GM12874 (cell line): ENCODE measurements at regions not wholly inside any gene's neighbourhood (a gene's known extent, or its start where the extent isn't known, plus 50 kb on each side); places are given as distances from the start of the nearest gene placed in this dataset.

Source experiments
- TF ChIP-seq, protein P1 (sequence below): IDR thresholded peaks from 2 replicates; pipeline ENCODE4 v1.5.1; 2011; ENCODE audit warnings: low read depth, mild to moderate bottlenecking, control low read depth, low read length, moderate library complexity; ENCODE audit not compliant: insufficient read depth

DNA sequence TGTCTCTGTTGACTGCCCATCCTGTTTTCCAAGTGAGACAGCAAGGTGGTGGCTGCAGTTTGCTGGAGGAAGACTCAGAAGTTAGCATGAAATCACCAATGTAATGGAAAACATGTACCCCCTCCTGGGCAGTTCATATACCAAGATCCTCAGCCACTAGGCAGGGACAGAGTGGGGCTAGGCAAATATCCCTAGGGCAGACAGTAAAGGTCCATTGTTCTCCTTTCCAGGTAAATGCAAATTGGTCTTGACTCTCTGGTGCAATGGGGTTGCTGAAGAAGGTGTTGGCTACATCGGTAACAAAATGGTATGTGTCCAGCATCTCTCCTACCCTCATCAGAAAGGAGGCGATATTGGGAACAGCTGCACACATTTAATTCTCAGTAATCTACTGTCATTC is 233.6 kb upstream of the SOX4 start:
- TF ChIP-seq, protein P1, sequence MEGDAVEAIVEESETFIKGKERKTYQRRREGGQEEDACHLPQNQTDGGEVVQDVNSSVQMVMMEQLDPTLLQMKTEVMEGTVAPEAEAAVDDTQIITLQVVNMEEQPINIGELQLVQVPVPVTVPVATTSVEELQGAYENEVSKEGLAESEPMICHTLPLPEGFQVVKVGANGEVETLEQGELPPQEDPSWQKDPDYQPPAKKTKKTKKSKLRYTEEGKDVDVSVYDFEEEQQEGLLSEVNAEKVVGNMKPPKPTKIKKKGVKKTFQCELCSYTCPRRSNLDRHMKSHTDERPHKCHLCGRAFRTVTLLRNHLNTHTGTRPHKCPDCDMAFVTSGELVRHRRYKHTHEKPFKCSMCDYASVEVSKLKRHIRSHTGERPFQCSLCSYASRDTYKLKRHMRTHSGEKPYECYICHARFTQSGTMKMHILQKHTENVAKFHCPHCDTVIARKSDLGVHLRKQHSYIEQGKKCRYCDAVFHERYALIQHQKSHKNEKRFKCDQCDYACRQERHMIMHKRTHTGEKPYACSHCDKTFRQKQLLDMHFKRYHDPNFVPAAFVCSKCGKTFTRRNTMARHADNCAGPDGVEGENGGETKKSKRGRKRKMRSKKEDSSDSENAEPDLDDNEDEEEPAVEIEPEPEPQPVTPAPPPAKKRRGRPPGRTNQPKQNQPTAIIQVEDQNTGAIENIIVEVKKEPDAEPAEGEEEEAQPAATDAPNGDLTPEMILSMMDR, result no peak

DNA sequence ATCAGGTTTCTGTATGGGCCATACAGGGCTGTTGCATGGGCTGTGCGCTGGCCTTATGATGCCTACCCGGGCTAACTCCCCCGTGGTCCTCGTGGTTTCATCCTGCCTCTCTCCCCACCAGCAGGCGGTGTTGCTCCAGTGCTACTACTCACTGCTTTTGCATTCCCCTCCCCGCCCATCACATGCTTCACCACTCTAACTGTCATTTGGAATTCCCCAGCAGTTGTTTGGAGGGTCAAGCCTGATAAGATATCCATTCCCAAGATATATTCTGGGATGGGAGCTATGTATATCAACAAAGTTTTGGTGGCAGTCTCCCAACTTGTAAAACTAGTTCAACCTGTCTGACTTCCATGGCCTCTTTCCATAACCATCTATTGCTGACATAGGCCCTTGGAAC is 233.2 kb upstream of the SOX4 start:
- TF ChIP-seq, protein P1, result no peak

DNA sequence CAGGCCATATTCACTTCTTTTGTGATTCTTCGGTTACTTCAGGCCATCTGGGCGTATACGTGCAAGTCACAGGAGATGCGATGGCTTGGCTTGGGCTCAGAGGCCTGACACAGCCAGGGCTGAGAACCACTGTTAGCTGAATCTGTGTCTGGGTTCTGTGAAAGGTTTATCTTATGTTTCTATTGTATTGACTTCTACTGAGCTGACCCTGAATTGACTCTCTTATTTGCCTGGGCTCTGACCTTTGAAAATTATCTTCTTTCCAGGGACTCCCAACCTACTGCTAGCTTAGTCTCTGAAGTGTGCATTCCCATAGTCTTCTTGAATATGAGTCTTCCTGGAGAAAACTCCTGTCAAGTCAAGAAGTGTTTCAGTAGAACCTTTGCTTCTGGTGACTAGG is 226.4 kb upstream of the SOX4 start:
- TF ChIP-seq, protein P1, result no peak

DNA sequence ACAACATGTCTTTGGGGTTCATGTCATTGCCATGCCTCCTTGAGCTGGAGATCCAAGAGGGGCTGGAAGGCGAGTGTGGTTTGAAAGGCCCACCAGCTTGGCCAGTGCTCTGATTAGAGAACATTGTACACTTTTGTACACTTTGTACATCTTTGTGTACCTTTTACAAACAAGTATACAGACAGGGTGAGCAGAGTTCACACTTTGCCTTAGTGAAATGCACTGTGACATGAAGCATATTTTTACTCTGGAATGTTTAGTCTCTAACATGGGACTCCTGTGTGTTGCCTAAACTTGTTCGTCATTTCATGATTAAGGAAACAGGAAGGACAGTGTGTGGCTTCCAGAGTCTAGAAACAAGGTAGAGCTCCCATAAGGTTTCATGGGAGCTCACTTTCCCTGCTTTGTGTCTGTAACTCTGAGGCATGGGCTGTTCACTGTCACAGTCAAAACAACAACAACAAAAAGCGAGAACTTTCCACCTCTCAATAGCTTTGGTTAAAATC is 225.8 kb upstream of the SOX4 start:
- TF ChIP-seq, protein P1, result no peak

DNA sequence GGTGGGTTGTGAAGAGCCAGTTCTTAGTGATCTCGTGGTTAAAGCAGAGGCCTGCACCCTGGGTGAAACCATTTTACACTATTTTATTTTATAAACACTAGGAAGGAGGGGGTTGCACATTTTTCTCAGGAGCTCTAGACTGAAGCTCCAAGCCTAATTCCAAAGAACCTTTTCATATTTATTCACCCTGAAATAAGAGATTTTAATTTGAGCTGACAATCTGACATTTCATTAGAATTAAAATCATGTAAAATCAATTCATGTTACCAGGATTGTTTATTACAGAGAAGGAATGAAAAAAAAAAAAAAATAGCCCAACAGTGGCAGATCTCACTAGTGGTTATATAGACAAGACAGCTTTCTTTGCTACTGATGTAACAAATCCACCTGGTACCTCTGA is 222.5 kb upstream of the SOX4 start:
- TF ChIP-seq, protein P1, result no peak

DNA sequence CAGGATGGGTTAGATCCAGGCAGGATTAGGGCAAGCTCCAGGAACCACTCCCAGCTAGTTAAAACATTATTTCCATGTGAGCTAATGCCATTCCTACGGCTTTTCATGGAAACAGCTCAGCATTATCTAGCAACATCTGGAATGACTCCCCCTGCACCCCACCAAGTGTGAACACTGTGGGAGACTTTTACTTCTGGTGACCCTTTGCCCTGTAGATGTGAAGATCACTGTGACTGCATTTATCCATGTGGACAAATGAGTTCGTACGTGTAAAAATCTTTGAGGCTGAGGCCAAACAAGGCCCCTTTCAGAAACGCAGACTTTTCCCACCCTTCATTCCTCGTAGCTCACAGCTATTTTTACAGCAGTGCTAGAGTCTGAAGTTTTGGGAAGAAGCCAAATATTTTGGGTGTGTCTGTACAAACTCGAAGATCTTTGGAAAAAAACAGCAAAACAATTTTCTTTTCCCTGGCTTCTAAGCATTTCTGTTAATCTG is 221.8 kb upstream of the SOX4 start:
- TF ChIP-seq, protein P1, result no peak

DNA sequence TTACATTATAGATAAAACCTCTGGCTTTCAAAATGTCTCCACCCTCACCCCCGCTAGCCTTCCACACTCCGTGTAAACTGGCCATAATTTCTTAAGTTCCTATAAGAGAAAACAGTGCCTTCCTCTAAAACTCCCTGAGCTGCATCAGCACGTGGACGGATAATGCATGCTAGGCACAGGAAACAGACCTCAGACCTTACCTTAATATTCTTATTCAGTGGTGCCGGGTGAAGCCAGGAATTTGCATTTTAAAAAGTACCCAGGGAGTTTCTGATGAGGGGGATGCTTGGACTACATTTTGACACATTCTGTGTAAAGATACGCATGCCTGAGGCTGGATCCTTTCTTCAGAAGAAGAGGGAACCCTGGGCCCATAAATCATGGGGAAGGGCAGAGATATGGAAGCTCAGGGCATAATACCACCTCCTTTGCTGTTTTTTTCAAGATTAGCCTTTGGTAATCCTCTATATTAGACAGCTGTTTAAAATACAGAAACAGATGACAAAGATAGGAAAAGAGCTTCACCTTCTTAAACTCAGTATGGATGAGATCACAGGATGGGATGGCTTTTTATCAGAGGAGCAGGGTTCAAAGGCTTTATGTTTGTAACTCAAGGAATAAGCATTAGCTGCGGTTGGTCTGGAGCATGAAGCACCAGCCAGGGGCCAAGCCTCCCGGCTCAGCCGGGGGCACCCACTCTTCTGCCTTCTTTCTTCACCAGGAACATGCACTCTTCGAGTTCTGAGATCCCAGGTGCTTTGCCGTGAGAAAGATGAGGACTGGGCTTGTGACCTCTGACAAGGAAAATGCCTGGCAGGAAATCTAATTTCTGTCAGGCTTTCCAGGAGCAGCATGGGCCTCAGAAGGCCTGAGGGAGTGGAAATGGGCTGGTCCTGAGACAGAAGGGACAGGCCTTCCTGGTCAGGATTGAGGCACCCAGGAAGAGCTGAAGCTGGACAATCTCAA is 218.1 kb upstream of the SOX4 start:
- TF ChIP-seq, protein P1, result no peak
